ENCODE measurements at regions not wholly inside any gene's neighbourhood (a gene's known extent, or its start where the extent isn't known, plus 50 kb on each side); places are given as distances from the start of the nearest gene placed in this dataset.

DNA sequence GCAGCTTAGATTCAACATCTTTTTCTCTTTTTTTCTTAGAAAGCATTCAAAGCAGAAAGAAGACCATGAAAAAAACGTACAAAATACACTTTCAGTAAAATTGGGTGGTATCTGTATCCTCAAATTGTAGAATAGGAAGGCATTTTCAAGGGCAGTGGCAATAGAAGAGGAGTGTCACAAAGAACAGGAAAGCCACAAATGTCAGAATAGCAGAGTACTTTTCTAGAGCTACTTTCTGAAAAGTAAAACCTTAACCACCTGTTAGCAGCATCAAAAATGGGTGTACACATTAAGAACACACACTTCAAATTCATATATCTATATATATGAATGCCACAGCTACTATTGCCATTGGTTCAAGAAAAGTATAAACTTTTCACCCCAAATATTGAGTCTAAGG, 412.1 kb upstream of the DCN start:
- no peaks in the 10 kb centered on the region for H3K4me1 Mint-ChIP-seq (ENCODE audit: low read depth)

DNA sequence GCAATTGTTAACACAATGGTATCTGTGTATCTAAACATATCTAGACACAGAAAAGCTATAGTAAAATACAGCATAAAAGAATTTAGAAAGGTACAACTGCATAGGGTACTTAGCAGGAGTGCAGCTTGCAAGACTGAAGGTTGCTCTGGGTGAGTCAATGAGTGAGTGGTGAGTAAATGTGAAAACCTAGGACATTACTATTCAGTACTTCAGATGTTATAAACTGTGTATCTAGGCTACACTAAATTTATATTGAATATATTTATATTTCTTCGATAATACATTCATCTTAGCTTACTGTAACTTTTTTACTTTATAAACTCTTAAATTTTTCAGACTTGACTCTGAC, 409.0 kb upstream of the DCN start:
- no peaks in the 10 kb centered on the region for H3K36me3 Mint-ChIP-seq (ENCODE audit: low read depth)
- H3K4me1 Mint-ChIP-seq (ENCODE audit: low read depth): no peaks in the 10 kb centered on the region
- H3K4me3 Mint-ChIP-seq: no peak overlapping the region
- no peak overlapping the region for H3K27ac Mint-ChIP-seq
- intact Hi-C loops (cut with micrococcal nuclease): no loop called here
- no peaks in the 10 kb centered on the region for H3K9me3 Mint-ChIP-seq
- DNase-seq (ENCODE audit: low spot score): no peak
- no peaks in the 10 kb centered on the region for H3K27me3 Mint-ChIP-seq (ENCODE audit: insufficient read depth)

More for the DNA sequence above, 412.1 kb upstream of the DCN start:
- DNase-seq (ENCODE audit: low spot score): no peak
- Mint-ChIP-seq H3K27ac (no peak overlapping the region), H3K27me3 (ENCODE audit: insufficient read depth) (peaks cover 3% of the 10 kb centered on the region), H3K4me3 (no peak overlapping the region), H3K36me3 (ENCODE audit: low read depth) (no peaks in the 10 kb centered on the region), H3K9me3 (peaks cover 6% of the 10 kb centered on the region)
- intact Hi-C loops (cut with micrococcal nuclease): no loop called here

DNA sequence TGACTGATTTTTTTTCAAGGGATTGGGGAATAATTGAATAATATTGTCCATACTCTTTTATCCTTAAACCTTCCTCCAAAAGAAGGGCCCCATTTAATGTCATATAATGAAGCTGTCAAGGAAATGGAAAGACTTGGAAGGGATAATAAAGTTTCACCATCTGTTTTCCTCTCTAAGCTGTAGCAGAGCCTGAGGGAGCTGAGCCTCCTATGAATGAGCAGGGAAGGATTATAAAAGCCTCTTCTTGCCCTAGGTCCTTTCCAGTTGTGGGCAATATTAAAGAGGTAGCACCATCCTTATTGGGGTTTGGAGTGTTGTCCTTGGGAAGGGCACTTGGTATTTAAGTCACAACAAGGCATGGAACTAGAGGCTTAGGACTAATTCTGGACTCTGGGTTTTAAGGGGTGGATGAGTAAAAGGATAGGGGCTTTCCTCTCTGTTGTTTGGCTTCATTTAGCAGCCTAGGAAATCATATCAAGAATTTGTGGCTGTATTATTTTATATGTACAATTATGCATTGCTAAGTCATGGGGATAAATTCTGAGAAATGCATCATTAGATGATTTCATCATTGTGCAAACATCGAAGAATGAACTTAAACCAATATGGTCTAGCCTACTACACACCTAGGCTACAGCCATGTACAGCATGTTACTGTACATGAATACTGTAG, 408.5 kb upstream of the DCN start:
- Mint-ChIP-seq H3K4me1 (ENCODE audit: low read depth) (no peaks in the 10 kb centered on the region), H3K36me3 (ENCODE audit: low read depth) (no peaks in the 10 kb centered on the region), H3K9me3 (no peaks in the 10 kb centered on the region), H3K27me3 (ENCODE audit: insufficient read depth) (no peaks in the 10 kb centered on the region), H3K4me3 (no peak overlapping the region), H3K27ac (no peak overlapping the region)
- intact Hi-C loops (cut with micrococcal nuclease): no loop called here
- DNase-seq (ENCODE audit: low spot score): no peak

DNA sequence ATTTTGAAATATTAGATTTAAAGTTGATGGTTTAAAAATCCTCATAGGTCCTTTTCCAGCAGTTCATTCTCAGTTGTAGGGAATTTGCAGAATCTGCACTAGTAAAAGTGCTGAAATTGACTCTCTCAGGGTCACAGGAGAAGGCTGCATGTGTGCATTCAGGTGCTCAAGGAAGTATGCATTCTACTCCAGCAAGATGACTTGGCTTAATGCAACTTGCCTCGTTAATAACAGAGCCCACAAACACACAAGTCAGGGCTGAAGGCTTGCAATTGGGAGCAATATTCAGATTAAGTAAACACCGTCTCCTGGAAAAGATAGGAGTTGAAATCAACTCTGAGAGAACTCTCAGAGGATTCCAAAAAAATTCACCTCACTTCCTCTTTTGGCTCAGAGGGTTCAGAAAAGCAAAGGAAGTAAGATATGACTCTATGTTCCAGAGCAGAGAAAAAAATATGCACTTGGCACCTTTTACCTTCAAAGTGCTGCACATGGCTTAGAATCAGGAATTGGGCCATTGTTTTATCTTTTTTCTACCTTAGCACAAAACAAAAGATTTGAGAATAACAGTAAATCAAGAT, 406.3 kb upstream of the DCN start:
- H3K36me3 Mint-ChIP-seq (ENCODE audit: low read depth): no peaks in the 10 kb centered on the region
- H3K27ac Mint-ChIP-seq: no peak overlapping the region
- H3K4me3 Mint-ChIP-seq: no peak overlapping the region
- H3K4me1 Mint-ChIP-seq (ENCODE audit: low read depth): no peaks in the 10 kb centered on the region
- no peak for DNase-seq (ENCODE audit: low spot score)
- no peaks in the 10 kb centered on the region for H3K9me3 Mint-ChIP-seq
- H3K27me3 Mint-ChIP-seq (ENCODE audit: insufficient read depth): no peaks in the 10 kb centered on the region
- intact Hi-C loops (cut with micrococcal nuclease): no loop called here

DNA sequence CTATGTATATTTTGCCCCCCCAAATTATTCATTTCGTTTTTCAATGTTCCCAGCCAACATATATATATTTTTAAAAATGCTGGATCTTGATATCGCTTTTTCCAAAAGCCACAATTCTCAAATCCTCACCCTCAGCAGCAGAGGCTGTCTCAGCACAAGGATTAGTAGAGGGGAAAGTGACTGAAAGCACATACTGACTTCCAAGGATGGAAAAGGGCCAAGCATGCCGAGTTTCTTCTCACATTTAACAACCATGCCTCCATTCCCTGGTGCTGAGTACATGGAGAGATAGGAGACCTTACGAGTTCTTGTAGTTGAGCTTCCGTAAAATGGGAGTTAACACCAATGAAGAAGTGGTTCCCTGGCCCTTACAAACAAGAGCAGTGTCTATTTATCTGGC, 403.4 kb upstream of the DCN start:
- no peak for DNase-seq (ENCODE audit: low spot score)
- H3K27ac Mint-ChIP-seq: no peak overlapping the region
- no peaks in the 10 kb centered on the region for H3K9me3 Mint-ChIP-seq
- intact Hi-C loops (cut with micrococcal nuclease): no loop called here
- no peak overlapping the region for H3K4me3 Mint-ChIP-seq
- no peaks in the 10 kb centered on the region for H3K36me3 Mint-ChIP-seq (ENCODE audit: low read depth)
- no peaks in the 10 kb centered on the region for H3K4me1 Mint-ChIP-seq (ENCODE audit: low read depth)
- H3K27me3 Mint-ChIP-seq (ENCODE audit: insufficient read depth): peaks cover 2% of the 10 kb centered on the region

DNA sequence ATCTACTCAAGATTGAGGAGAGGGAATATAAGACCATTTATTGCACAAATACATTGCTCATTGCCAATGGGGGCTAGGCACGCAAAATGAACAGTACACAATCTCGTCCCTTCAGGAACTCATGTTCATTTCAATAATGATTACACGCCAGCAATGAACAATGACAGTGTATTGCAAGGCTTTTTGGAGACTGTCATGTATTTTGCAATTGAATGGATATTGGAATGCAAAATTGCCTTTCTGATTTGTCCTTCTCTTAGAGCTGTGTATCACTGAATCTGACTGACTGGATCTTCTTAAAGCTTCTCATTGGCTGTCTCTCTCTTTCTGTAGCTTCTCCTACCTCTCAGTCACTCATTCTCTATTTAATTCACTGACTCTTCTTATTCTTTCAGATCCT, 400.2 kb upstream of the DCN start:
- H3K27me3 Mint-ChIP-seq (ENCODE audit: insufficient read depth): peaks cover 5% of the 10 kb centered on the region
- no peaks in the 10 kb centered on the region for H3K9me3 Mint-ChIP-seq
- no peak overlapping the region for H3K27ac Mint-ChIP-seq
- no peaks in the 10 kb centered on the region for H3K36me3 Mint-ChIP-seq (ENCODE audit: low read depth)
- no peak overlapping the region for H3K4me3 Mint-ChIP-seq
- no peak for DNase-seq (ENCODE audit: low spot score)
- intact Hi-C loops (cut with micrococcal nuclease): no loop called here
- H3K4me1 Mint-ChIP-seq (ENCODE audit: low read depth): peaks cover 2% of the 10 kb centered on the region

DNA sequence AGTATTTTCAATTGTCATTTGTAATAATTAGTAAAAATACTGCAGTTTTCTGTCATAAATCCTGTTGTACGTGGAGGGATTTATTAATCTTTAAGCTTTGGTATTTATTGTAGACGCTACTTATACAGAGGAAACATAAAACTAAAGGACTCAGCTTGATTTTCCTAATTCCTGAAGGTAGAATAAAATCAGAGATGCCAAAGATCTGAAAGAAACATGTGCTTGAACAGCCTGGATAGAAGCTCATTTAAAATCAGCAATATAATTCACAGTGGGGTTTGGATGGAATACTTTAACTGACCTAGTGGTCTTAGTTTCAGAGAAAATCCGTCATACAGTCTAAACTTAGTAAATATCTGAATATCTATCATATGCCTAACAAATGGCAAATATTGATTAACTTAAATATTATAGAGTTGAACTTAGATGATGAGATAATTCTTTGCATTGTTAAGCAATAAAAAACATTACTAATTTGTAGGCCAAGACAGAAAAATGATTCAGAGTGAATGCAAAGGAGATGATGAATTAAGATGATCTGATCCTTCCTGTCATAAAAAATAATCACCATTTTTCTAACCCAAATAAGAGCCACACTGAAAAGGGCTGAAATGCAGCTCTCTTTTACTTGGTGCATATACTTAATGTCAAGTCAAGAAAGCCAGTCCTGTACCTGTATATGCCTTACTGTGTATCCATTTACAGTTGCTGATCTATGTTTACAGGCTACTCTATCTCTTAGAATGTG, 397.1 kb upstream of the DCN start:
- Mint-ChIP-seq H3K36me3 (ENCODE audit: low read depth) (no peaks in the 10 kb centered on the region), H3K9me3 (no peaks in the 10 kb centered on the region), H3K27ac (no peak overlapping the region), H3K4me1 (ENCODE audit: low read depth) (peaks cover 6% of the 10 kb centered on the region), H3K4me3 (no peak overlapping the region), H3K27me3 (ENCODE audit: insufficient read depth) (peaks cover 9% of the 10 kb centered on the region)
- no peak for DNase-seq (ENCODE audit: low spot score)
- intact Hi-C loops (cut with micrococcal nuclease): loop anchor here (2.0 to 10.0 kb wide), 6 partner anchors 197 to 1071 kb away; no protein-coding TSS in a partner anchor

DNA sequence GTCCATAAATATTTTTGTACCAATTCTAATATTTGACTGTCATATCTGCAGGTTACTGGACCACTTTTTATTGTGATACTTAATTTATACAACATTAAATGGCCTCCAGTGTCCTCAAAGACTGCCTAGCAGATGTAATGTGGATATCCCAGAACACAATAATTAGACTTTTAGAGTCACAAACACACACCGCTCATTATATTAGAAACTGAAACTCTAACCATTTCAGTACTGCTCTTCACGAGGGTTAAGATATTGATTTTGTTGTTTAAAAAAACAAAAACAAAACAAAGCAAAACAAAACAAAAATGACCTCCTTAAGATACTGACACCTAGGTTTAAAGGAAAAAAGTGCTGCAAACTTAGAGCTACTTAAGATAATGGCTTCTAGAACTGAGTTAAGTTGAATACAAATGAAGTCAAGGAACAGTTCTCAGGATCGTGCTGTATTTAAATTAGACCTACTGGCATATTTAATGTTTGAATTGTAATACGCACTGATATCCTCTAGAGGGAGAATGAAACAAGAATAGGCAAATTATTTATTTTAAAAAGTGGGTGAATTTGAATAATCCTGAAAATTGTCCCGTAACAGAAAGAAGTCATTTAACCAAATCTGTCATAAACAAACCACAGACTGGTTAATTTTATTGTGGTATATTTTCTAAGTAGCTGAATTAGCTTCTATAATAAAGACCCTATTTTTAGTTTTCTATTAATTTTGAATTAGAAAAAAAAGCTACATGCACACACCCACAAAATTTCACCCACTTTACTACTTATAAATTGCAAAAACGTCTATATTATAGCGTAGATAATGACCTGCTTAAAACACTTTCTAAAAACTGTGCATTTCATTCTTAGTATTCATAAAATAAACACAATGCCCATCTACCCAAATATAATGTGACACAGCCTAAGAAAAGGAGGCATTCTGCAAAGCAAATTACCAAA, 395.2 kb upstream of the DCN start:
- H3K36me3 Mint-ChIP-seq (ENCODE audit: low read depth): no peaks in the 10 kb centered on the region
- H3K27ac Mint-ChIP-seq: no peak overlapping the region
- peaks cover 6% of the 10 kb centered on the region for H3K4me1 Mint-ChIP-seq (ENCODE audit: low read depth)
- H3K9me3 Mint-ChIP-seq: no peaks in the 10 kb centered on the region
- DNase-seq (ENCODE audit: low spot score): no peak
- H3K4me3 Mint-ChIP-seq: peak overlapping the region; percentile 62
- peaks cover 15% of the 10 kb centered on the region for H3K27me3 Mint-ChIP-seq (ENCODE audit: insufficient read depth)
- intact Hi-C loops (cut with micrococcal nuclease): loop anchor here (2.0 to 10.0 kb wide), 6 partner anchors 196 to 1073 kb away; no protein-coding TSS in a partner anchor

DNA sequence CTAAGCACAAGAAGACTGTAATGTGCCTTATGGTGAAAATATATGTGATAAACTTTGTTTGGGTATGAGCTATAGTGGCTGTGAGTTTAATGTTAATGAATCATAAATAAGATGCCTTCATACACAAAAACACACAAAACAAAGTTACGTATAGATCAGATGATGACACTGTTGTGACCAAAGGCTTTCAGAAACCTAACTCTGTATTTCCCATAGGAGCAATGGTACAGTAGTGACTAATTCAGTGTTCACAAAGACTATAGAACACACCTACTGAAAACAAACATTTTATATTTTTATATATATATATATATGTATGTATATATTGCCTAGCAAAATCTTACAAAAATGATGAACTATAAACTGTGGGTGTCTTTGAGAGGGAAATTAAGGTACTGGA, 393.8 kb upstream of the DCN start:
- Mint-ChIP-seq H3K4me1 (ENCODE audit: low read depth) (peaks cover 6% of the 10 kb centered on the region), H3K27me3 (ENCODE audit: insufficient read depth) (peaks cover 15% of the 10 kb centered on the region), H3K9me3 (no peaks in the 10 kb centered on the region), H3K27ac (no peak overlapping the region), H3K4me3 (no peak overlapping the region), H3K36me3 (ENCODE audit: low read depth) (no peaks in the 10 kb centered on the region)
- intact Hi-C loops (cut with micrococcal nuclease): loop anchor here (5.0 to 10.0 kb wide), 3 partner anchors 194 to 828 kb away; no protein-coding TSS in a partner anchor
- DNase-seq (ENCODE audit: low spot score): no peak

DNA sequence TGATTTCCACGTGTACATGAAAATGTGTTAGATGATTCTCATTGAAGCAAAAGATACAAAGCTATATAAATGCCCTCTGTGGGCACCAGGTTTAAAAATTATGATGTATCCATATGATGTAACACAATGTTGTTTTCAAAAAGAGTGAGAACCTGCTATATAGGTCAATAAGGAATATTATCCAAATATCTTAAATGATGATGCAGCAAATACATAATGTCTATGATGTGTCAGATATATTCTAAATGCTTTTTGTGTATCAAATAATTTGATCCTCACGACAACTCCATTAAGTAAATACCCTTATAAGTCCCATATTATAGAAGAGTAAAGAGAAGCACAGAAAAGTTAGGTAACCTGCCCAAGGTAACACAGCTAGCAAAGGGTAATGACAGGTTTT, 393.0 kb upstream of the DCN start:
- no peak overlapping the region for H3K27ac Mint-ChIP-seq
- H3K36me3 Mint-ChIP-seq (ENCODE audit: low read depth): no peaks in the 10 kb centered on the region
- DNase-seq (ENCODE audit: low spot score): no peak
- H3K27me3 Mint-ChIP-seq (ENCODE audit: insufficient read depth): peaks cover 11% of the 10 kb centered on the region
- H3K4me1 Mint-ChIP-seq (ENCODE audit: low read depth): peaks cover 6% of the 10 kb centered on the region
- no peak overlapping the region for H3K4me3 Mint-ChIP-seq
- no peaks in the 10 kb centered on the region for H3K9me3 Mint-ChIP-seq
- intact Hi-C loops (cut with micrococcal nuclease): loop anchor here (5.0 to 10.0 kb wide), 3 partner anchors 193 to 829 kb away; no protein-coding TSS in a partner anchor

DNA sequence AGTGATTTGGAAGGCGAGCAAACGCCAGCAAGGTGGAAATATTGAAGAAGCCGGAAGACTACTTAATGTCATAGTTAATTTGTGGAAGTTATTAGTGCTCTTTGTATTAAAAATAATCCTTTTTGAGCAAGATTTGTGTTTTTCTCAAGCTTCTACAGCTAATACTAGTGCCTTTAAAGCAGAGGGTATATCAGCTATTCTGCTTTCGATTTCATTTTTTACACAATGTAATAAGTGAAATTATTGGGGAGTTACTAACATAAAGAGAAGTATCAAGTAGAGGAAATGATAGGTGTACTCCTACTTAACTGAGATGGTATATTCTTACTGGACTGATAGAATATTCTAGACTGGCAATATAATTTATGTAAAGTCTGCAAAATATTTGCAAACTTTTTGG, 392.4 kb upstream of the DCN start:
- Mint-ChIP-seq H3K27ac (no peak overlapping the region), H3K27me3 (ENCODE audit: insufficient read depth) (peaks cover 9% of the 10 kb centered on the region), H3K36me3 (ENCODE audit: low read depth) (no peaks in the 10 kb centered on the region), H3K9me3 (no peaks in the 10 kb centered on the region), H3K4me3 (no peak overlapping the region), H3K4me1 (ENCODE audit: low read depth) (peaks cover 6% of the 10 kb centered on the region)
- intact Hi-C loops (cut with micrococcal nuclease): loop anchor here (5.0 to 10.0 kb wide), 3 partner anchors 193 to 830 kb away; no protein-coding TSS in a partner anchor
- no peak for DNase-seq (ENCODE audit: low spot score)

DNA sequence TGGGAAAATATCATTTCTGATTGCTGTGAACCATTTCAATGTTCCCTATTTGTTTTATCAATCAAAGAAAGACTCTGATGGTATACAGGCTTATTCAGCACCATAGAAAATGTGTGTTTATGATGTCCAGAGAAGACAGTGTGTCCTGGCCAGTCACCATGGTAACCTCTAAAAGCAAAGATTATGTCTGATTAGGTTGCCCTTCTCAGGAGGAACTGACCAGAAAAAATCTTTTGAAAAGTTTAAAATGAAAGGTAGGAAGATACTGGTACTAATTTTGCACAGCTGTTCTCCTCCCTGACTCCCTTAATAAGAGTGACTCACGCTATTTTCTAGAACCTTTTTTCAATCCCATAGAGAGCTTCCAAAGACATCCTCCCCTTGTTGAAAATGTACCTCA, 391.8 kb upstream of the DCN start:
- intact Hi-C loops (cut with micrococcal nuclease): loop anchor here (10.0 kb wide), 2 partner anchors 210 to 830 kb away; no protein-coding TSS in a partner anchor
- Mint-ChIP-seq H3K36me3 (ENCODE audit: low read depth) (no peaks in the 10 kb centered on the region), H3K4me1 (ENCODE audit: low read depth) (peaks cover 6% of the 10 kb centered on the region), H3K4me3 (no peak overlapping the region), H3K27me3 (ENCODE audit: insufficient read depth) (peaks cover 9% of the 10 kb centered on the region), H3K9me3 (no peaks in the 10 kb centered on the region), H3K27ac (no peak overlapping the region)
- DNase-seq (ENCODE audit: low spot score): no peak

Measured in activated T-helper 1 cell treated with anti-CD3 and anti-CD28 coated beads, Interleukin-12 subunit alpha, Interleukin-12 subunit beta, Interleukin-2, Interleukin-4 antibody, amounts not matched to agents 30 ng/mL and 10 ng/mL and 1 ng/mL, durations not matched to agents 14 hours and 24 hours and 36 hours (primary cell).